Caco-2 (cell line): ENCODE measurements at regions not wholly inside any gene's neighbourhood (a gene's known extent, or its start where the extent isn't known, plus 50 kb on each side); places are given as distances from the start of the nearest gene placed in this dataset.

Experiments used
- BruUV-seq: library from RNA; stranded (reverse); fragments of 400-500 nt; replicated peaks from 2 replicates; lab custom pipeline; 2021; lab: Mats Ljungman, UMichigan
- CTCF ChIA-PET: fragments of 300-600 bp; sonication (Branson Sonifier 250); formaldehyde crosslinking; loops from one replicate; lab custom pipeline; 2022; ENCODE audit warnings: antibody characterized with exemption; lab: Charles Lee
- POLR2A ChIA-PET: fragments of 300-600 bp; sonication (Branson Sonifier 250); formaldehyde crosslinking; loops from one replicate; lab custom pipeline; 2022; ENCODE audit warnings: antibody characterized with exemption; lab: Charles Lee
- DNase-seq, 2 experiments: peaks; one replicate each; pipeline versions ENCODE4 v3.0.0 to v3.0.0-alpha.2; 2020 to 2022
- H3K27me3 ChIP-seq: replicated peaks from 2 replicates; pipeline ENCODE4 v1.6.0; 2011; ENCODE audit warnings: low read length; ENCODE audit not compliant: control insufficient read depth, insufficient read depth
- H3K36me3 ChIP-seq: 2 replicates; pipeline ENCODE4 v1.5.1; 2011; ENCODE audit warnings: low read length; ENCODE audit not compliant: control insufficient read depth, insufficient read depth
- H3K4me1 ChIP-seq: fragments of 250-450 bp; sonication (Bioruptor Pico); 2 replicates; pipeline ENCODE4 v1.5.1; 2020; ENCODE audit warnings: mild to moderate bottlenecking
- H3K4me3 ChIP-seq: 2 replicates; pipeline ENCODE4 v1.5.1; 2011; ENCODE audit warnings: low read depth, mild to moderate bottlenecking, control low read depth, low read length
- H3K9me3 ChIP-seq: fragments of 250-450 bp; sonication (Bioruptor Pico); 2 replicates; pipeline ENCODE4 v1.5.1; 2020; ENCODE audit warnings: mild to moderate bottlenecking, moderate library complexity
- H3K27ac Mint-ChIP-seq: one replicate; pipeline ENCODE4 v1.8.0; 2022; ENCODE audit warnings: mixed read lengths; ENCODE audit not compliant: unreplicated experiment
- H3K27me3 Mint-ChIP-seq: one replicate; pipeline ENCODE4 v1.8.0; 2022; ENCODE audit warnings: mixed read lengths; ENCODE audit not compliant: insufficient read depth, unreplicated experiment
- H3K36me3 Mint-ChIP-seq: one replicate; pipeline ENCODE4 v1.8.0; 2022; ENCODE audit warnings: mild to moderate bottlenecking, mixed read lengths; ENCODE audit not compliant: insufficient read depth, unreplicated experiment
- H3K4me1 Mint-ChIP-seq: one replicate; pipeline ENCODE4 v1.8.0; 2022; ENCODE audit warnings: low read depth, mixed read lengths; ENCODE audit not compliant: unreplicated experiment
- H3K4me3 Mint-ChIP-seq: one replicate; pipeline ENCODE4 v1.8.0; 2022; ENCODE audit warnings: mild to moderate bottlenecking, moderate library complexity, mixed read lengths; ENCODE audit not compliant: unreplicated experiment
- H3K9me3 Mint-ChIP-seq: one replicate; pipeline ENCODE4 v1.8.0; 2022; ENCODE audit warnings: mixed read lengths; ENCODE audit not compliant: unreplicated experiment
- intact Hi-C: fragments of 100-400 bp; cut with micrococcal nuclease; formaldehyde crosslinking; loops from one replicate; pipeline ENCODE4 v1.10.0; 2022; ENCODE audit not compliant: unreplicated experiment
- TF ChIP-seq, protein P1 (sequence below), 2 experiments: fragments of 200-600 bp in 1 of 2; IDR thresholded peaks; 1 replicate in 1 of 2; 2 replicates in 1 of 2; pipeline versions ENCODE4 v1.5.1 to v1.8.0; 2011 to 2022; ENCODE audit warnings: antibody characterized with exemption in 1 of 2, control low read depth in 1 of 2, inconsistent platforms in 1 of 2, low read depth in 1 of 2, low read length in 1 of 2, mild to moderate bottlenecking in 1 of 2, moderate library complexity in 1 of 2; ENCODE audit not compliant: insufficient read depth in 1 of 2, severe bottlenecking in 1 of 2, unreplicated experiment in 1 of 2

DNA sequence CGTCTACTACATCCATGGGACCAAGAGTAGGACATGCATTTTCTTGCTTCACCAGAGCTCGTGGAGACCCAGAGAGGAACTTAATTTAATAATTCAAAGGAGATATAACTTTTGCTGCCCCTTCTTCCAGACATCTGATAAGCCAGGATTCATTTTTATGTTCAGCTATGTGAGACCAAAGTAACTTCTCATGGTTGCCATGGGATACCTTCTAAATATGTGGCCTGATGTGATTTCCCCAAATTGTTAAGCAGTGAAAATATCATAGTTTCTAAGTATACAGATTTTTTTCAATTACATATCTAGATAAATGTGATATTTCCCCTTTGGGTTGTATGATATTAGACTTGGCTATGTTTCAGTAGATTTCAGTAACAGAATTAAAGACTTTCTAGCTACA is 185.5 kb upstream of the FN1 start:
- ChIA-PET POLR2A (interaction anchor here (0.7 kb wide), 1 partner anchor 26 kb away, joined by 3 read pairs; no protein-coding TSS in a partner anchor), CTCF (no interaction called here)
- H3K9me3 ChIP-seq, result no peaks in the 10 kb centered on the region
- H3K27ac Mint-ChIP-seq, result peak overlapping the region; percentile 95
- TF ChIP-seq, protein P1, sequence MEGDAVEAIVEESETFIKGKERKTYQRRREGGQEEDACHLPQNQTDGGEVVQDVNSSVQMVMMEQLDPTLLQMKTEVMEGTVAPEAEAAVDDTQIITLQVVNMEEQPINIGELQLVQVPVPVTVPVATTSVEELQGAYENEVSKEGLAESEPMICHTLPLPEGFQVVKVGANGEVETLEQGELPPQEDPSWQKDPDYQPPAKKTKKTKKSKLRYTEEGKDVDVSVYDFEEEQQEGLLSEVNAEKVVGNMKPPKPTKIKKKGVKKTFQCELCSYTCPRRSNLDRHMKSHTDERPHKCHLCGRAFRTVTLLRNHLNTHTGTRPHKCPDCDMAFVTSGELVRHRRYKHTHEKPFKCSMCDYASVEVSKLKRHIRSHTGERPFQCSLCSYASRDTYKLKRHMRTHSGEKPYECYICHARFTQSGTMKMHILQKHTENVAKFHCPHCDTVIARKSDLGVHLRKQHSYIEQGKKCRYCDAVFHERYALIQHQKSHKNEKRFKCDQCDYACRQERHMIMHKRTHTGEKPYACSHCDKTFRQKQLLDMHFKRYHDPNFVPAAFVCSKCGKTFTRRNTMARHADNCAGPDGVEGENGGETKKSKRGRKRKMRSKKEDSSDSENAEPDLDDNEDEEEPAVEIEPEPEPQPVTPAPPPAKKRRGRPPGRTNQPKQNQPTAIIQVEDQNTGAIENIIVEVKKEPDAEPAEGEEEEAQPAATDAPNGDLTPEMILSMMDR (IDR thresholded peaks at IDR 0.05; ENCODE audit: insufficient read depth in 1 of 2, low read depth in 1 of 2, low read length in 1 of 2, severe bottlenecking in 1 of 2, unreplicated experiment in 1 of 2), result no peak
- no peak overlapping the region for H3K4me3 ChIP-seq
- H3K4me1 Mint-ChIP-seq, result peaks cover 62% of the 10 kb centered on the region
- peaks cover 21% of the 10 kb centered on the region for H3K36me3 Mint-ChIP-seq
- no TSS peak for BruUV-seq
- H3K27me3 ChIP-seq, result no peaks in the 10 kb centered on the region
- no peaks in the 10 kb centered on the region for H3K27me3 Mint-ChIP-seq
- no peak overlapping the region for H3K4me3 Mint-ChIP-seq
- H3K36me3 ChIP-seq, result no peaks in the 10 kb centered on the region
- intact Hi-C loops, result no loop called here
- peaks cover 62% of the 10 kb centered on the region for H3K4me1 ChIP-seq
- DNase-seq, result no peak
- H3K9me3 Mint-ChIP-seq, result peaks cover 10% of the 10 kb centered on the region

DNA sequence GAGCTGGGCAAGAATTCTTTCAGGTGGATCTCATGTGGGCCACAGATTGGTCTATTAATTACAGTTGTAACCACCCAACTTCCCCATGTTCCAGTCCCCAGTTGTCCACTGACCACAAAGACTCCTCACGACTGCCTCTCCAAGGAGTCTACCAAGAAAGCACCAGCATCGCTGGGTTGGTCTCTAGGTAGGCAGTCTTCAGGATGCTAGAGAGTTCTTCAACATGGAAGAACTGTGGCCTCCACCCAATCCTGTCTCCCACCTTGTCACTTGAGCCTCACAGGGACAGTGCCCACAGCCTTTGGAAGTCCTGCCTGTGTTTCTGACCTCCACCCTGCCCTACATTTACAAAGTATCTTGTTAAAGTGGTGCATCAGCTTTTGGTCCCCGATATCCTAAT is 184.7 kb upstream of the FN1 start:
- H3K36me3 Mint-ChIP-seq, result peaks cover 27% of the 10 kb centered on the region
- no peaks in the 10 kb centered on the region for H3K27me3 Mint-ChIP-seq
- Histone ChIP-seq H3K36me3 (no peaks in the 10 kb centered on the region), H3K9me3 (peaks cover 1% of the 10 kb centered on the region; the same call in 1 of the 2 replicates), H3K4me1 (peaks cover 69% of the 10 kb centered on the region), H3K27me3 (no peaks in the 10 kb centered on the region), H3K4me3 (no peak overlapping the region)
- TF ChIP-seq, protein P1 (IDR thresholded peaks at IDR 0.05; ENCODE audit: insufficient read depth in 1 of 2, low read depth in 1 of 2, low read length in 1 of 2, severe bottlenecking in 1 of 2, unreplicated experiment in 1 of 2), result no peak
- peaks cover 10% of the 10 kb centered on the region for H3K9me3 Mint-ChIP-seq
- ChIA-PET CTCF (no interaction called here), POLR2A (interaction anchor here (1.6 kb wide), 1 partner anchor 184 kb away, joined by 4 read pairs; no protein-coding TSS in a partner anchor)
- H3K4me1 Mint-ChIP-seq, result peaks cover 59% of the 10 kb centered on the region
- no peak for DNase-seq
- intact Hi-C loops, result no loop called here
- peak overlapping the region; percentile 68 for H3K4me3 Mint-ChIP-seq
- H3K27ac Mint-ChIP-seq, result peak overlapping the region; percentile 95
- no TSS peak for BruUV-seq

DNA sequence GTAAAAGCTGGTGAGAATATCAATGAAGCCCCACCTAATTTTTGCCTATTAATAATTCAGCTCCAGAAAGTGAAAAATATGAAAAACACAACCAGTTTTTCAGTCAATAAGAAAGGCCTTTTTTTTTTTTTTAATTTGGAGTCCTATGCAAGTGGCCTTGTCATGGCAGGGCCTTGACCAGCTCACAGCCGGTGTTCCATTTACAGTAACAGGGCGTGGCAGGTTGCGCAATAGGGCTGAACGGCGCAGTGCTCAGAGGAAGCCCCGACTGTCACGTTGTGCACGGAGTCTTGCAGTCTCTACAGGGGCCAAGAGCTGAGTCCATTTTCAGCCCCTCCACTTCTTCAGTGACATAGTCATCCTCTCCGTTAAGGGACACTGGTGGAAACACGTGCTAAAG is 184.1 kb upstream of the FN1 start:
- BruUV-seq, result TSS peak; percentile 50
- POLR2A ChIA-PET, result interaction anchor here (0.5 to 1.6 kb wide), 2 partner anchors 42 to 183 kb away, joined by 3 to 4 read pairs; no protein-coding TSS in a partner anchor
- H3K36me3 Mint-ChIP-seq, result peaks cover 27% of the 10 kb centered on the region
- Histone ChIP-seq H3K4me3 (no peak overlapping the region), H3K9me3 (peaks cover 7% of the 10 kb centered on the region), H3K36me3 (no peaks in the 10 kb centered on the region; the same call in 1 of the 2 replicates), H3K4me1 (peaks cover 65% of the 10 kb centered on the region), H3K27me3 (no peaks in the 10 kb centered on the region)
- TF ChIP-seq, protein P1 (IDR thresholded peaks at IDR 0.05; ENCODE audit: insufficient read depth in 1 of 2, low read depth in 1 of 2, low read length in 1 of 2, severe bottlenecking in 1 of 2, unreplicated experiment in 1 of 2), result no peak
- H3K9me3 Mint-ChIP-seq, result peaks cover 10% of the 10 kb centered on the region
- peak; percentile 58 to 73 for DNase-seq
- H3K4me1 Mint-ChIP-seq, result peaks cover 54% of the 10 kb centered on the region
- peak overlapping the region; percentile 95 for H3K27ac Mint-ChIP-seq
- CTCF ChIA-PET, result no interaction called here
- no peaks in the 10 kb centered on the region for H3K27me3 Mint-ChIP-seq
- H3K4me3 Mint-ChIP-seq, result peak overlapping the region; percentile 68
- intact Hi-C loops, result loop anchor here (1.0 to 10.0 kb wide), 10 partner anchors 64 to 305 kb away; partner anchors contain the start of gene ATIC
